DND-41 (cell line): ENCODE measurements at regions not wholly inside any gene's neighbourhood (a gene's known extent, or its start where the extent isn't known, plus 50 kb on each side); places are given as distances from the start of the nearest gene placed in this dataset.

Experiments used
- ATAC-seq: fragments of 200-7000 bp; cut with Tn5 transposase; 3 replicates; pipeline ENCODE4 v1.9.1; 2021; ENCODE audit warnings: low read depth; ENCODE audit not compliant: insufficient read depth
- DNase-seq: peaks from one replicate; pipeline ENCODE4 v3.0.0-alpha.2; 2020
- H2AFZ ChIP-seq: 2 replicates; pipeline ENCODE4 v1.6.0; 2012; ENCODE audit warnings: low read depth, low read length
- H3K27ac ChIP-seq: 2 replicates; pipeline ENCODE4 v1.5.1; 2012; ENCODE audit warnings: low read length, inconsistent platforms
- H3K27me3 ChIP-seq: fragments of 200-600 bp; sonication (generic); 2 replicates; pipeline ENCODE4 v1.6.0; 2012; ENCODE audit warnings: low read length, mild to moderate bottlenecking, inconsistent platforms; ENCODE audit not compliant: insufficient read depth, poor library complexity
- H3K36me3 ChIP-seq: 2 replicates; pipeline ENCODE4 v1.5.1; 2012; ENCODE audit warnings: low read length, inconsistent platforms; ENCODE audit not compliant: insufficient read depth
- H3K4me1 ChIP-seq: 2 replicates; pipeline ENCODE4 v1.5.1; 2012; ENCODE audit warnings: mild to moderate bottlenecking, low read length; ENCODE audit not compliant: insufficient read depth
- H3K4me2 ChIP-seq: 2 replicates; pipeline ENCODE4 v1.6.0; 2012; ENCODE audit warnings: mild to moderate bottlenecking, moderate library complexity, low read length, inconsistent platforms; ENCODE audit not compliant: insufficient read depth
- H3K4me3 ChIP-seq, 2 experiments: fragments of 200-600 bp in 1 of 2; shearing (Covaris generic) in 1 of 2; 2 replicates each; pipeline ENCODE4 v1.5.1; 2012 to 2016; ENCODE audit warnings: inconsistent platforms in 2 of 2, low read length in 2 of 2, mild to moderate bottlenecking in 2 of 2, low read depth in 1 of 2, moderate library complexity in 1 of 2
- H3K79me2 ChIP-seq: 2 replicates; pipeline ENCODE4 v1.6.0; 2012; ENCODE audit warnings: low read length, inconsistent platforms; ENCODE audit not compliant: insufficient read depth
- H3K9ac ChIP-seq: 2 replicates; pipeline ENCODE4 v1.6.0; 2012; ENCODE audit warnings: low read depth, mild to moderate bottlenecking, inconsistent platforms, low read length, moderate library complexity
- H3K9me3 ChIP-seq: 2 replicates; pipeline ENCODE4 v1.5.1; 2012; ENCODE audit warnings: low read length, moderate library complexity, mild to moderate bottlenecking, inconsistent platforms; ENCODE audit not compliant: insufficient read depth, severe bottlenecking
- H4K20me1 ChIP-seq: 2 replicates; pipeline ENCODE4 v1.6.0; 2012; ENCODE audit warnings: low read length; ENCODE audit not compliant: insufficient read depth
- CTCF ChIP-seq: IDR thresholded peaks from 2 replicates; pipeline ENCODE4 v1.5.1; 2012; ENCODE audit warnings: borderline replicate concordance, low read length, moderate library complexity, mild to moderate bottlenecking; ENCODE audit not compliant: poor library complexity, severe bottlenecking; ENCODE audit errors: extremely low read depth
- EZH2 ChIP-seq: IDR thresholded peaks from 3 replicates; pipeline ENCODE4 v1.6.1; 2012; ENCODE audit warnings: borderline replicate concordance, low read depth, mild to moderate bottlenecking, moderate library complexity, low read length, inconsistent platforms; ENCODE audit not compliant: severe bottlenecking

DNA sequence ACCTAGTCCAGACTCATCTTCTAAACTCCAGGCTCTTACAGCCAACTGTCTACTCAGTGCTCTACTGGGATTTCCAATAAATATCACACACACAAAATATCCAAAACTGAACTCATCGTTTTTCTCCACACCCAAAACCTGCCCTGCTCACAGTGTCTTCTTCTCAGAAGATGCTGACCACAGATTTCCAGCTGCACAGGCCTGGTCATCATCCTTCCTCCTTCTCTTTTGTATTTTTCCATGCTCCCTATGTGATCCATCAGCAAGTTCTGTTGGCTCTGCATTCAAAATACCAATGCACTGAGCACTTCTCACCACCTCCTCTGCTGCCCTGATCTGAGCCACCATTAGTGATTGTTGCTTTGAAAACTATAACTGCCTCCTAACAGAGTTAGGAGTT lies 159.5 kb upstream of the KAZN start:
- no peaks in the 10 kb centered on the region for H4K20me1 ChIP-seq
- no peaks in the 10 kb centered on the region for H3K79me2 ChIP-seq
- no peaks in the 10 kb centered on the region for H3K27me3 ChIP-seq
- no peak for ATAC-seq
- H3K9me3 ChIP-seq, result no peaks in the 10 kb centered on the region
- DNase-seq, result no peak
- no peak overlapping the region for H2AFZ ChIP-seq
- no peak overlapping the region for H3K27ac ChIP-seq
- no peak overlapping the region for H3K9ac ChIP-seq
- no peaks in the 10 kb centered on the region for H3K36me3 ChIP-seq
- H3K4me1 ChIP-seq, result peaks cover 7% of the 10 kb centered on the region
- TF ChIP-seq EZH2 (no peak), CTCF (no peak)
- H3K4me2 ChIP-seq, result no peak overlapping the region
- H3K4me3 ChIP-seq, result no peak overlapping the region

GRCh38 chr1:14440166-14440565 lies 158.3 kb upstream of the KAZN start:
- Histone ChIP-seq H3K4me2 (no peak overlapping the region), H3K4me1 (no peaks in the 10 kb centered on the region), H3K27ac (no peak overlapping the region), H3K9me3 (no peaks in the 10 kb centered on the region), H3K36me3 (no peaks in the 10 kb centered on the region), H4K20me1 (no peaks in the 10 kb centered on the region), H3K79me2 (no peaks in the 10 kb centered on the region), H3K9ac (no peak overlapping the region), H2AFZ (no peak overlapping the region), H3K27me3 (no peaks in the 10 kb centered on the region), H3K4me3 (no peak overlapping the region)
- TF ChIP-seq EZH2 (no peak), CTCF (no peak)
- DNase-seq (no peak), ATAC-seq (no peak)

DNA sequence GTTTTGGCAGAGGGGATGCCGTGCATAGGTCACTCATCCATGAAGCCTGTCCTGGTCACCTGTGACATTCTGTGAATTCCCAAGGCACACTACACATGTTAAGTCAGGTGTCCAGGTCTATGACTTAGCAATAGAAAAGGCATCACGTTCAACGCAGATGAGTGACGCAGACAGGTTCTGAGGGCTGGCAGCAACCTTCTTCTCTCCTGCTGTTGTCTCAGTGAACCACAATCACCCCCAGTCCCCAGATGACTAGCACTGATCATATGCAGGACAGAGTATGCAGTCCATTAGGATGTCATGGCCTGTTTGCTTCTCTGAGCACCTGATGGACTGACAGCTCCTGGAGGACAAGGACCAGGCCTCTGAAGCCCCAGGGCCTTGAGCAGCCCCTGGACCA lies 157.8 kb upstream of the KAZN start:
- Histone ChIP-seq H3K36me3 (no peaks in the 10 kb centered on the region), H3K27ac (no peak overlapping the region), H3K4me1 (no peaks in the 10 kb centered on the region), H3K27me3 (no peaks in the 10 kb centered on the region), H2AFZ (no peak overlapping the region), H3K4me2 (no peak overlapping the region), H3K9me3 (no peaks in the 10 kb centered on the region), H4K20me1 (no peaks in the 10 kb centered on the region), H3K4me3 (no peak overlapping the region), H3K79me2 (no peaks in the 10 kb centered on the region), H3K9ac (no peak overlapping the region)
- ATAC-seq, result no peak
- no peak for DNase-seq
- no peak for TF ChIP-seq CTCF
- TF ChIP-seq EZH2, result no peak

DNA sequence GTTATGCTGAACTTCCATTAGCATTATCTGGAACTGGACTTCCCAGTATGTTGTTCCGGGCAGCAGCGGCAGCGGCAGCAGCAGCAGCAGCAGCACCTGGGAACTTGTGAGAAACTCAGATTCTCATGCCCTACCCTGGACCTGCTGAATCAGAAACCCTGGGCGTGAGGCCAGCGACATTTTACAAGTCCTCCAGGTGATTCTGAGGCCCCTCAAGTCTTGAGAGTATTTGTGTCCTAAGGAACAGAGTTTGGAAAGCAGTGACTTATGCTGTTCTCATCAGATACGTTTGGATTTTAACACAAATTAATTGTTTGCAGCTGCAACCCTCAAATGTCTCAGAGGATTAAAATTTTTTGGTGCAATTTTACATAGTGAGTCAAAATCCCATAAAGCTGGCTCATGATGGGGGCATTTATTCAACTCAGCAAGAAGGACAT lies 157.2 kb upstream of the KAZN start:
- H3K79me2 ChIP-seq, result no peaks in the 10 kb centered on the region
- H3K4me2 ChIP-seq, result no peak overlapping the region
- H3K27me3 ChIP-seq, result no peaks in the 10 kb centered on the region
- H3K4me1 ChIP-seq, result no peaks in the 10 kb centered on the region
- H4K20me1 ChIP-seq, result no peaks in the 10 kb centered on the region
- ATAC-seq (no peak), DNase-seq (no peak)
- TF ChIP-seq EZH2 (no peak), CTCF (no peak)
- no peak overlapping the region for H2AFZ ChIP-seq
- H3K9me3 ChIP-seq, result no peaks in the 10 kb centered on the region
- H3K4me3 ChIP-seq, result no peak overlapping the region
- no peaks in the 10 kb centered on the region for H3K36me3 ChIP-seq
- no peak overlapping the region for H3K27ac ChIP-seq
- no peak overlapping the region for H3K9ac ChIP-seq
